Astrocyte (in vitro differentiated cells and primary cell): ENCODE measurements at regions not wholly inside any gene's neighbourhood (a gene's known extent, or its start where the extent isn't known, plus 50 kb on each side); places are given as distances from the start of the nearest gene placed in this dataset.
"Not testable (repeated sequence)": the region's sequence is repeated elsewhere in the genome, so short reads cannot be mapped to it uniquely, and the experiment has no call there.

Source experiments
- DNase-seq: peaks from one replicate; pipeline ENCODE4 v3.0.0-alpha.2; 2010; ENCODE audit warnings: low read depth
- FAIRE-seq: peaks from 2 replicates; lab custom pipeline; 2011; peaks lifted over from hg19 to GRCh38; lab: Jason Lieb, UNC
- H2AFZ ChIP-seq: 2 replicates; pipeline ENCODE4 v1.6.0; 2012; ENCODE audit warnings: low read depth, low read length, inconsistent platforms
- H3K27ac ChIP-seq: 2 replicates; pipeline ENCODE4 v1.5.1; 2011; ENCODE audit warnings: low read depth, low read length, inconsistent platforms
- H3K27me3 ChIP-seq: 2 replicates; pipeline ENCODE4 v1.6.0; 2011; ENCODE audit warnings: low read length, inconsistent platforms; ENCODE audit not compliant: insufficient read depth
- H3K36me3 ChIP-seq: 2 replicates; pipeline ENCODE4 v1.5.1; 2011; ENCODE audit warnings: low read length, inconsistent platforms; ENCODE audit not compliant: insufficient read depth
- H3K4me1 ChIP-seq: 2 replicates; pipeline ENCODE4 v1.5.1; 2011; ENCODE audit warnings: low read length, inconsistent platforms; ENCODE audit not compliant: insufficient read depth
- H3K4me2 ChIP-seq: 2 replicates; pipeline ENCODE4 v1.6.0; 2012; ENCODE audit warnings: low read length, inconsistent platforms
- H3K4me3 ChIP-seq: 2 replicates; pipeline ENCODE4 v1.5.1; 2011; ENCODE audit warnings: low read depth, mild to moderate bottlenecking, low read length, inconsistent platforms; ENCODE audit not compliant: insufficient read depth
- H3K79me2 ChIP-seq: 2 replicates; pipeline ENCODE4 v1.6.0; 2012; ENCODE audit warnings: mild to moderate bottlenecking, low read length, inconsistent platforms; ENCODE audit not compliant: insufficient read depth
- H3K9ac ChIP-seq: 2 replicates; pipeline ENCODE4 v1.6.0; 2012; ENCODE audit warnings: mild to moderate bottlenecking, low read length, inconsistent platforms
- H3K9me3 ChIP-seq: 2 replicates; pipeline ENCODE4 v1.5.1; 2012; ENCODE audit warnings: low read depth, mild to moderate bottlenecking, low read length, inconsistent platforms; ENCODE audit not compliant: insufficient read depth
- H4K20me1 ChIP-seq: 2 replicates; pipeline ENCODE4 v1.6.0; 2012; ENCODE audit warnings: low read length, inconsistent platforms; ENCODE audit not compliant: insufficient read depth
- H3K27ac Mint-ChIP-seq: one replicate; pipeline ENCODE4 v1.8.0; 2021; ENCODE audit warnings: mild to moderate bottlenecking, mixed read lengths; ENCODE audit not compliant: unreplicated experiment
- H3K27me3 Mint-ChIP-seq: one replicate; pipeline ENCODE4 v1.8.0; 2021; ENCODE audit warnings: low read depth, mixed read lengths; ENCODE audit not compliant: unreplicated experiment
- H3K36me3 Mint-ChIP-seq: one replicate; pipeline ENCODE4 v1.8.0; 2021; ENCODE audit warnings: low read depth, mixed read lengths; ENCODE audit not compliant: unreplicated experiment
- H3K4me1 Mint-ChIP-seq: one replicate; pipeline ENCODE4 v1.8.0; 2021; ENCODE audit warnings: low read depth, mixed read lengths; ENCODE audit not compliant: unreplicated experiment
- H3K4me3 Mint-ChIP-seq: one replicate; pipeline ENCODE4 v1.8.0; 2021; ENCODE audit warnings: mild to moderate bottlenecking, moderate library complexity, mixed read lengths; ENCODE audit not compliant: unreplicated experiment
- H3K9me3 Mint-ChIP-seq: one replicate; pipeline ENCODE4 v1.8.0; 2021; ENCODE audit warnings: mild to moderate bottlenecking, mixed read lengths; ENCODE audit not compliant: unreplicated experiment
- CTCF ChIP-seq: IDR thresholded peaks from 2 replicates; pipeline ENCODE4 v1.5.1; 2011; ENCODE audit warnings: low read depth, mild to moderate bottlenecking, inconsistent platforms, low read length, moderate library complexity; ENCODE audit not compliant: insufficient read depth
- EZH2 ChIP-seq: IDR thresholded peaks from 2 replicates; pipeline ENCODE4 v1.6.1; 2012; ENCODE audit warnings: mild to moderate bottlenecking, low read length, inconsistent platforms; ENCODE audit not compliant: insufficient read depth

- Histone ChIP-seq H3K4me2 (no peak overlapping the region), H3K4me3 (no peak overlapping the region), H3K4me1 (no peaks in the 10 kb centered on the region), H3K79me2 (no peaks in the 10 kb centered on the region), H3K27me3 (peaks cover 24% of the 10 kb centered on the region), H3K9me3 (no peaks in the 10 kb centered on the region), H4K20me1 (no peaks in the 10 kb centered on the region), H3K9ac (no peak overlapping the region), H3K36me3 (no peaks in the 10 kb centered on the region), H3K27ac (no peak overlapping the region), H2AFZ (no peak overlapping the region)
- Mint-ChIP-seq H3K27ac (no peak overlapping the region), H3K4me1 (no peaks in the 10 kb centered on the region), H3K27me3 (peaks cover 26% of the 10 kb centered on the region), H3K9me3 (no peaks in the 10 kb centered on the region), H3K36me3 (no peaks in the 10 kb centered on the region), H3K4me3 (no peak overlapping the region)
- no peak for FAIRE-seq
- no peak for DNase-seq
- no peak for TF ChIP-seq CTCF
- no peak for TF ChIP-seq EZH2
Observed at GRCh38 chr6:166251655-166252054, 56.5 kb downstream of the PRR18 start.

GRCh38 chr6:166251211-166251610 is 57.0 kb downstream of the PRR18 start:
- peaks cover 24% of the 10 kb centered on the region for H3K27me3 ChIP-seq
- Mint-ChIP-seq H3K4me1 (no peaks in the 10 kb centered on the region), H3K27me3 (peaks cover 26% of the 10 kb centered on the region), H3K36me3 (no peaks in the 10 kb centered on the region), H3K4me3 (no peak overlapping the region), H3K9me3 (no peaks in the 10 kb centered on the region), H3K27ac (no peak overlapping the region)
- no peak overlapping the region for H3K9ac ChIP-seq
- no peak for FAIRE-seq
- TF ChIP-seq CTCF (no peak), EZH2 (no peak)
- H3K4me1 ChIP-seq, result no peaks in the 10 kb centered on the region
- DNase-seq, result no peak
- H4K20me1 ChIP-seq, result no peaks in the 10 kb centered on the region
- no peak overlapping the region for H2AFZ ChIP-seq
- H3K27ac ChIP-seq, result no peak overlapping the region
- no peaks in the 10 kb centered on the region for H3K79me2 ChIP-seq
- no peak overlapping the region for H3K4me2 ChIP-seq
- H3K4me3 ChIP-seq, result no peak overlapping the region
- H3K9me3 ChIP-seq, result no peaks in the 10 kb centered on the region
- H3K36me3 ChIP-seq, result no peaks in the 10 kb centered on the region

GRCh38 chr6:166249061-166249785 is 59.0 kb downstream of the PRR18 start:
- H3K27ac Mint-ChIP-seq, H2AFZ ChIP-seq, H3K4me1 ChIP-seq, DNase-seq, H3K79me2 ChIP-seq, H3K9ac ChIP-seq, H3K4me3 Mint-ChIP-seq, H3K27ac ChIP-seq, H4K20me1 ChIP-seq, FAIRE-seq, H3K4me3 ChIP-seq, H3K36me3 ChIP-seq, H3K9me3 Mint-ChIP-seq, H3K4me1 Mint-ChIP-seq, H3K36me3 Mint-ChIP-seq, H3K4me2 ChIP-seq, H3K9me3 ChIP-seq: not testable (repeated sequence)
- H3K27me3 Mint-ChIP-seq, result peaks cover 24% of the 10 kb centered on the region
- peaks cover 14% of the 10 kb centered on the region for H3K27me3 ChIP-seq
